Psoas muscle (tissue), 7 donors: ENCODE measurements at regions not wholly inside any gene's neighbourhood (a gene's known extent, or its start where the extent isn't known, plus 50 kb on each side); places are given as distances from the start of the nearest gene placed in this dataset.
A peak's percentile ranks its signal among the peaks of the same experiment; 100 is the strongest.

Experiments
- ATAC-seq, 4 donors: fragments of 200-7000 bp; cut with Tn5 transposase; one replicate each; pipeline ENCODE4 v1.9.1; 2020; ENCODE audit warnings: moderate library complexity in 3 of 4, mild to moderate bottlenecking in 2 of 4
- DNase-seq, 2 donors: peaks; one replicate each; pipeline ENCODE4 v3.0.0-alpha.2; 2020
- H3K27ac ChIP-seq: fragments of 200-600 bp; one replicate; pipeline ENCODE4 v1.8.0; 2022
- H3K27me3 ChIP-seq, 3 donors: fragments of 200-600 bp in 1 of 3; one replicate each; pipeline versions ENCODE4 v1.6.1 to v1.8.0; 2013 to 2022; ENCODE audit warnings: low read length in 2 of 3, mild to moderate bottlenecking in 2 of 3, moderate library complexity in 1 of 3; ENCODE audit not compliant: insufficient read depth in 3 of 3
- H3K36me3 ChIP-seq, 2 donors: fragments of 200-600 bp in 1 of 2; one replicate each; pipeline versions ENCODE4 v1.6.1 to v1.8.0; 2013 to 2022; ENCODE audit warnings: low read depth in 1 of 2, mild to moderate bottlenecking in 1 of 2, moderate library complexity in 1 of 2; ENCODE audit not compliant: insufficient read depth in 1 of 2
- H3K4me1 ChIP-seq: fragments of 200-600 bp; one replicate; pipeline ENCODE4 v1.8.0; 2022
- H3K4me3 ChIP-seq: fragments of 200-600 bp; one replicate; pipeline ENCODE4 v1.8.0; 2022; ENCODE audit warnings: mild to moderate bottlenecking
- H3K9me3 ChIP-seq: fragments of 200-600 bp; one replicate; pipeline ENCODE4 v1.8.0; 2022
- WGBS, 3 donors: extraction: QIAGEN DNeasy Blood & Tissue Kit; methylation state at CpG; one replicate each; pipeline versions ENCODE4 v1.1.6 to v1.1.7; 2013; 5-methylcytosine and 5-hydroxymethylcytosine counted together
- intact Hi-C, 2 donors: fragments of 100-400 bp; cut with DNase I; formaldehyde crosslinking; loops; one replicate each; pipeline versions ENCODE4 v1.11.0 to v1.14.2; 2022
- TF ChIP-seq, protein P1 (sequence below): fragments of 200-600 bp; IDR thresholded peaks from one replicate; pipeline ENCODE4 v1.8.0; 2022; ENCODE audit warnings: antibody characterized with exemption
- donor health status: healthy with polysubstance abuse.
- donor health status: DM: no; HTN: no; CAD: no; lungs with moderate emphysema.
- donor health status: Bipolar disorder and iron deficiency.
- donor health status: healthy.
- donor health status: DM: yes; HTN: yes; CAD: no.
- donor health status: DM: no; HTN: no; CAD: no.
- donor health status: DM: yes; HTN: yes; CAD: no.

DNA sequence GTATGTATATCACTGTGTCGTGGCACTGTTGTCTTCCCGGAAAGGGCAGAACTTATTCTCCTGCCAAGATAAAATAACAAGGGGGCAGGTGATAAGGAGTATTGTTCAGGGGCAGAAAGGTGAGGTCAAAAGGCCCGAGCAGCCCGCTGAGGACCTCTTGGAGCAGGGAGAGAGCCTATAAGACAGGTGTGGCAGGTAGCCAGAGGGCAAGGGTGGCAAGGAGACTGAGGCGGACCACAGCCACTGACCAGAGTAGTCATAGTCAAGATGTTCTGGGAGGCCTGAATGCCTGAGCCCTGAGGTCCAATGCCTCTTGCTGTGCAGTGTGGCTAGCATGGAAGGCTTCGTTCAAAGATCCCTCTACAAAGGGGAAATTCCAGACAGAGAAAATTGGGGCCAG lies 172.3 kb upstream of the CHRNA7 start:
- ATAC-seq (no peak), DNase-seq (no peak)
- Histone ChIP-seq H3K36me3 (no peaks in the 10 kb centered on the region), H3K4me1 (no peaks in the 10 kb centered on the region), H3K27ac (no peak overlapping the region), H3K4me3 (no peak overlapping the region), H3K9me3 (peaks cover 18% of the 10 kb centered on the region), H3K27me3 (no peaks in the 10 kb centered on the region)
- 74 to 89% (median 80%) methylated on average over 6 of the region's 6 CpGs for WGBS, 3 donors
- intact Hi-C loops = no loop called here
- TF ChIP-seq, protein P1, sequence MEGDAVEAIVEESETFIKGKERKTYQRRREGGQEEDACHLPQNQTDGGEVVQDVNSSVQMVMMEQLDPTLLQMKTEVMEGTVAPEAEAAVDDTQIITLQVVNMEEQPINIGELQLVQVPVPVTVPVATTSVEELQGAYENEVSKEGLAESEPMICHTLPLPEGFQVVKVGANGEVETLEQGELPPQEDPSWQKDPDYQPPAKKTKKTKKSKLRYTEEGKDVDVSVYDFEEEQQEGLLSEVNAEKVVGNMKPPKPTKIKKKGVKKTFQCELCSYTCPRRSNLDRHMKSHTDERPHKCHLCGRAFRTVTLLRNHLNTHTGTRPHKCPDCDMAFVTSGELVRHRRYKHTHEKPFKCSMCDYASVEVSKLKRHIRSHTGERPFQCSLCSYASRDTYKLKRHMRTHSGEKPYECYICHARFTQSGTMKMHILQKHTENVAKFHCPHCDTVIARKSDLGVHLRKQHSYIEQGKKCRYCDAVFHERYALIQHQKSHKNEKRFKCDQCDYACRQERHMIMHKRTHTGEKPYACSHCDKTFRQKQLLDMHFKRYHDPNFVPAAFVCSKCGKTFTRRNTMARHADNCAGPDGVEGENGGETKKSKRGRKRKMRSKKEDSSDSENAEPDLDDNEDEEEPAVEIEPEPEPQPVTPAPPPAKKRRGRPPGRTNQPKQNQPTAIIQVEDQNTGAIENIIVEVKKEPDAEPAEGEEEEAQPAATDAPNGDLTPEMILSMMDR = no peak

DNA sequence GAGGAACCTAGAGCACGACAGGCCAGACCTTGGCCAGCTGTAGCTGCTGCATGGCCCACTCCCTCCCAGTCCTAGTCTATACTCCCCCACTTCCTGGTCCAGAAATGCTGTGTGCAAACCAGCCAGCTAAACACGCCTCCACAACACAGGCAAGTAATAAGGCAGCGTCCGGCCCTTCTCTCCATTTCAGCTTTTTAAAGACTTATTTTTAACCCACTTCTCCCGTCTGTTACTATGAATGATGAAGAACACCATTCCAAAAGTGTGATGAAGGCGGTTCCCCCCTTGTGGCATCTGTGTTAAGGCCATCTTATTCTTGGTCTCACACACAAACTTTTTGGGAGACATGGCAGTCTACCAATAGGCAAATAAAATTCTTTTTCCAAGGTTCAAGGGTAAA lies 164.1 kb upstream of the CHRNA7 start:
- H3K27me3 ChIP-seq = no peaks in the 10 kb centered on the region
- H3K27ac ChIP-seq = no peak overlapping the region
- no peaks in the 10 kb centered on the region for H3K9me3 ChIP-seq
- H3K4me1 ChIP-seq = peaks cover 3% of the 10 kb centered on the region
- WGBS, 3 donors = 71 to 77% (median 71%) methylated on average over 6 of the region's 6 CpGs
- intact Hi-C loops = loop anchor here in 1 of 2 donors (5.0 kb wide), 1 partner anchor 219 kb away; no protein-coding TSS in a partner anchor
- no peak overlapping the region for H3K4me3 ChIP-seq
- TF ChIP-seq, protein P1 = no peak
- no peak for DNase-seq
- no peak for ATAC-seq
- H3K36me3 ChIP-seq = no peaks in the 10 kb centered on the region

DNA sequence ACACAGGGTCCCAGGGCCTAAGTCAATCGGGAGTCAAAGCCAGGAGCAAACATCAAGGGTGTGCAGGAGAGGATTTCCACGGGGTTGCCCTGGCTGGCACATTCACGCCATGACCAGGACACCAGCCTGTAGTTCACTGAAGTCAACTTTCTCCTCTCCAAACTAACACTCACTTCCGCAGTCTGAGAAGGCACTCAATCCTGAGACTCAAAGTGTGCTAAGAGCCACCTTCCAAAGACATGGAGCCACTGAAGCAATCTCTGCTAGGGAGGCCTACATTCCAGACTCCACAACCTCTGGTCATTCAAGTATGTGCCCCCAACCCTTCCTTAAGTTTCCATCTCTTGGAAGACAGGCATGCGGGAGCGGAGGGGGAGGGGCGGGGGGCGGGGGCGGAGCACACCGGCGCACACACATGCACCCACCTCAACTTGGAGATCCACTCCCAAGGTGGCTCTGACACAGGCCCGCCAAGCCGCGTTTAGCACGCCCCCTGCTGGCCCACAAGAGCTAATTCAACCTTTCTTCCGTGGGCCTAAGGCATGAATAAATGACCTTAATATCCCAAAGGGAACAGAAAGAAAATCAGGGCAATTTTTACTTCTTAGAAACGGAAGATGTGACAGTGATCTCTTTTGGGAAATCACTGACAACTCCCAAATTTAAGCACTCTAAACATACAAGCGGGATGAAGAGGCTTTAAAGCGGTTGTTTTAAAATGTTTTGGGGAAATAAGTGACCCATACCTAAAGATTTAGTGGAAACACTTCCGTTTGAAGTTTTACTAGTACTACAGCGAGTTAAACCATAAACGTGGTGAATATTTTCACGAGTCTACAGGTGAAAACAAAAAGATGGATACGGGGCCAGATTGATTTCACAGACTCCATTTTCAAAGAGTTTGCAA lies 162.5 kb upstream of the CHRNA7 start:
- no peak overlapping the region for H3K4me3 ChIP-seq
- H3K27ac ChIP-seq = no peak overlapping the region
- 36 to 39% (median 36%) methylated on average over 24 of the region's 24 CpGs for WGBS, 3 donors
- TF ChIP-seq, protein P1 = peak; percentile 80
- peak; percentile 34 to 76 for DNase-seq
- peak in 2 of 4 donors; percentile 34 to 45 for ATAC-seq
- H3K9me3 ChIP-seq = no peaks in the 10 kb centered on the region
- peaks cover 3% of the 10 kb centered on the region for H3K4me1 ChIP-seq
- intact Hi-C loops = loop anchor here in 1 of 2 donors (5.0 kb wide), 1 partner anchor 220 kb away; no protein-coding TSS in a partner anchor
- H3K36me3 ChIP-seq = no peaks in the 10 kb centered on the region
- H3K27me3 ChIP-seq = no peaks in the 10 kb centered on the region

DNA sequence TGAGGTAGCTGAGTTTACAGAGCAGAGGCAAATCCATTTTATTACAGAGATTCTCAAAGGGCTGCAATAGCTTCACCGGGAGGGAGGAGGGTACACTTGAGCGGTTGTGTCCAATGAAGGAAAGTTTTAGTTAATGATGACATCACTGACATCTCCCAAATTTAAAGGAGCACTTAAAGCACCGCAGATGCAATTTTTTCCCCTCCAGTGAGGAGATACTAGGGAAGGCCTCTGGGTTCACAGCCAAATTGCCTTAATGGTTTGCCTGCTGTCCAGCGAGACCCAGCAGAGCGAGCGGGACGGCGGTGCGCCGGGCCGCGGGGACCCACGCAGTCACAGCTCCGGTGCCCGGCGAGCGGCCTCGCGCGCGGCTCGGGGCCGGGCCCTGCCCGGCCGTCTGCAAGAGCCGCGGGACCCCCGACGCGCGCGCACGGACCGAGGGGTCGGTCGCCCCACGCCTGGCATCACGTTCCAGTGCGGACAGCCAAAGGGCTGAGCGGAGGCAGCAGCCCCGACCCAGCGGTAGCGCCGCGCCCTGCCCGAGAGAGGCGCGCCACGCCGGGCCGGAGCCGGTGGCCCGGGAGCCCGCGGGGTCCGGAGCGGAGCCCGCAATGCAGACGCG lies 160.5 kb upstream of the CHRNA7 start:
- peak; percentile 14 to 55 for DNase-seq

More for the DNA sequence above, 160.5 kb upstream of the CHRNA7 start:
- TF ChIP-seq, protein P1 = no peak
- Histone ChIP-seq H3K9me3 (no peaks in the 10 kb centered on the region), H3K4me1 (peaks cover 3% of the 10 kb centered on the region), H3K4me3 (peak overlapping the region; percentile 71), H3K27ac (no peak overlapping the region), H3K27me3 (no peaks in the 10 kb centered on the region), H3K36me3 (no peaks in the 10 kb centered on the region)
- 1 to 2% (median 2%) methylated on average over 38 to 60 of the region's 60 CpGs for WGBS, 3 donors
- ATAC-seq = no peak
- intact Hi-C loops = loop anchor here in 1 of 2 donors (5.0 kb wide), 1 partner anchor 222 kb away; no protein-coding TSS in a partner anchor
